Trophoblast cell (in vitro differentiated cells and primary cell): ENCODE measurements at regions not wholly inside any gene's neighbourhood (a gene's known extent, or its start where the extent isn't known, plus 50 kb on each side); places are given as distances from the start of the nearest gene placed in this dataset.

ENCODE experiments used
- DNase-seq, 2 donors: peaks; one replicate each; pipeline ENCODE4 v3.0.0-alpha.2; 2016
- H2AFZ ChIP-seq: 2 replicates; pipeline ENCODE4 v1.6.1; 2013; ENCODE audit warnings: low read length, moderate library complexity, mild to moderate bottlenecking; ENCODE audit not compliant: insufficient read depth, poor library complexity
- H2AK5ac ChIP-seq: 2 replicates; pipeline ENCODE4 v1.6.1; 2013; ENCODE audit warnings: mild to moderate bottlenecking, low read length
- H2BK120ac ChIP-seq: 2 replicates; pipeline ENCODE4 v1.6.1; 2013; ENCODE audit warnings: low read length, mild to moderate bottlenecking, moderate library complexity; ENCODE audit not compliant: insufficient read depth, poor library complexity
- H2BK12ac ChIP-seq: 2 replicates; pipeline ENCODE4 v1.6.1; 2013; ENCODE audit warnings: mild to moderate bottlenecking, low read length, moderate library complexity
- H2BK5ac ChIP-seq: 2 replicates; pipeline ENCODE4 v1.6.1; 2013; ENCODE audit warnings: low read length, low read depth, moderate library complexity, mild to moderate bottlenecking; ENCODE audit not compliant: poor library complexity
- H3K14ac ChIP-seq: 2 replicates; pipeline ENCODE4 v1.6.1; 2013; ENCODE audit warnings: mild to moderate bottlenecking, low read length
- H3K18ac ChIP-seq: 2 replicates; pipeline ENCODE4 v1.6.1; 2013; ENCODE audit warnings: mild to moderate bottlenecking, low read length
- H3K23ac ChIP-seq: 2 replicates; pipeline ENCODE4 v1.6.1; 2013; ENCODE audit warnings: low read length
- H3K27ac ChIP-seq: 2 replicates; pipeline ENCODE4 v1.5.1; 2013; ENCODE audit warnings: low read depth, mild to moderate bottlenecking, inconsistent platforms, low read length, moderate library complexity
- H3K27me3 ChIP-seq: 2 replicates; pipeline ENCODE4 v1.6.1; 2013; ENCODE audit warnings: inconsistent platforms, mild to moderate bottlenecking, low read length, moderate library complexity; ENCODE audit not compliant: insufficient read depth
- H3K36me3 ChIP-seq, 2 experiments: 1 replicate in 1 of 2; 2 replicates in 1 of 2; pipeline ENCODE4 v1.6.1; 2013; ENCODE audit warnings: low read length in 2 of 2, mild to moderate bottlenecking in 2 of 2, moderate library complexity in 1 of 2; ENCODE audit not compliant: insufficient read depth in 2 of 2, control insufficient read depth in 1 of 2
- H3K4ac ChIP-seq: 2 replicates; pipeline ENCODE4 v1.6.1; 2013; ENCODE audit warnings: low read depth, mild to moderate bottlenecking, low read length, moderate library complexity
- H3K4me1 ChIP-seq, 2 experiments: 1 replicate in 1 of 2; 2 replicates in 1 of 2; pipeline ENCODE4 v1.6.1; 2013; ENCODE audit warnings: low read length in 2 of 2, mild to moderate bottlenecking in 2 of 2, moderate library complexity in 1 of 2; ENCODE audit not compliant: insufficient read depth in 2 of 2, control insufficient read depth in 1 of 2
- H3K4me2 ChIP-seq: 2 replicates; pipeline ENCODE4 v1.6.1; 2013; ENCODE audit warnings: inconsistent platforms, mild to moderate bottlenecking, low read length, moderate library complexity
- H3K4me3 ChIP-seq: 2 replicates; pipeline ENCODE4 v1.5.1; 2013; ENCODE audit warnings: mild to moderate bottlenecking, low read depth, low read length, inconsistent platforms
- H3K79me1 ChIP-seq: one replicate; pipeline ENCODE4 v1.6.1; 2013; ENCODE audit warnings: low read length
- H3K79me2 ChIP-seq: 2 replicates; pipeline ENCODE4 v1.6.1; 2013; ENCODE audit warnings: low read length, mild to moderate bottlenecking; ENCODE audit not compliant: control insufficient read depth, insufficient read depth, poor library complexity
- H3K9ac ChIP-seq: 2 replicates; pipeline ENCODE4 v1.6.1; 2013; ENCODE audit warnings: mild to moderate bottlenecking, low read length
- H3K9me3 ChIP-seq: 2 replicates; pipeline ENCODE4 v1.6.1; 2013; ENCODE audit warnings: low read depth, mild to moderate bottlenecking, control low read depth, inconsistent platforms, low read length; ENCODE audit not compliant: insufficient read depth
- H4K12ac ChIP-seq: 2 replicates; pipeline ENCODE4 v1.6.1; 2013; ENCODE audit warnings: low read depth, mild to moderate bottlenecking, low read length, moderate library complexity
- H4K8ac ChIP-seq: 2 replicates; pipeline ENCODE4 v1.6.1; 2013; ENCODE audit warnings: low read depth, mild to moderate bottlenecking, low read length, moderate library complexity
- H4K91ac ChIP-seq: one replicate; pipeline ENCODE4 v1.6.1; 2013; ENCODE audit warnings: low read depth, mild to moderate bottlenecking, low read length, moderate library complexity
- WGBS: extraction: QIAGEN DNeasy Blood & Tissue Kit; methylation state at CpG from one replicate; pipeline ENCODE4 v1.1.7; 2013; ENCODE audit warnings: missing lambda C conversion rate; ENCODE audit not compliant: insufficient read length, insufficient coverage; ENCODE audit errors: extremely low coverage; 5-methylcytosine and 5-hydroxymethylcytosine counted together

DNA sequence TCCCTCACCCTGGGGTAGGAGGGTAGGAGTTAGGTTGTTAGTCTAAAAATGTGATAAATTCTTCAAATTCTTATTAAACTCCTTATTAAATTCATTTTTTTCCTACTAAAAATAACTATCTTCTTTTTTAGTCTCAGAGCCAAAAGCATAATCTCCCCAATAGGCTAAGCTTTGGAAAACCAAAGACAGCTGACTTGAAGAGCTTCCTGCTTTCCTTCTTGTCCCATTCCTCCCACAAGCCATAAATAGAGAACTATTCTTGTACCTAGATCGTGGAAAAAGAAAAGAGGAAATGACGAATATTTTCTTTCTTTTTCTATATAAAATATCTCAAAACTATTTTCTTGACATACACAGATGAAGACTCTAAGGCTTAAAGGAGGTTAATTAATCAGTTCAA, 486.9 kb downstream of the CDH8 start:
- Histone ChIP-seq H3K4me1 (no peaks in the 10 kb centered on the region), H3K27me3 (no peaks in the 10 kb centered on the region), H3K4me2 (no peak overlapping the region), H2AFZ (no peak overlapping the region), H3K18ac (no peak overlapping the region), H2BK120ac (no peak overlapping the region), H3K27ac (no peak overlapping the region), H2AK5ac (no peak overlapping the region), H3K23ac (no peak overlapping the region), H3K4ac (no peak overlapping the region), H3K9me3 (no peaks in the 10 kb centered on the region), H3K14ac (no peak overlapping the region), H2BK12ac (no peak overlapping the region), H4K12ac (no peak overlapping the region), H4K91ac (no peak overlapping the region), H4K8ac (no peak overlapping the region), H3K4me3 (no peak overlapping the region), H3K79me2 (no peaks in the 10 kb centered on the region), H3K9ac (no peak overlapping the region), H2BK5ac (no peak overlapping the region), H3K36me3 (no peaks in the 10 kb centered on the region), H3K79me1 (no peaks in the 10 kb centered on the region)
- DNase-seq: no peak
- whole genome bisulfite sequencing: no CpG with 5 or more reads among the region's 2 CpGs

DNA sequence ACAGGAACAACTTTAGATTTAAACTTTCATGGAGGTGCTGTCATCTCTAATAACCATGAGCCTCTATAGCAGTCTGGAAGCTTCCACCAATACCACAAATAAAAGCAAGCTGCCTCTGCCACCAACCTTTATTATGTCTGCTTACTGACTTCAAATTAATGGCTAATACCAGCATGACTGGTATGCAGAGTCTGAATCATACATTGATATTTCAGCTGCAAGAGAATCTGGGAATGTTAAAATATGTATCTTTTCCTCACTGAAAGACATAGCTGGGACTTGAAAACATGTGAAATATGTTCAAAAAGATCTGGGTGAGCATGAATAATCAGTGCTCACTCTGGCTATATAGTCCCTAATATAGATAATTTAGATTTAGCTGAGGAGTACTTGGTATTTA, 488.6 kb downstream of the CDH8 start:
- no peak overlapping the region for H3K4me2 ChIP-seq
- no peaks in the 10 kb centered on the region for H3K79me1 ChIP-seq
- H3K18ac ChIP-seq: no peak overlapping the region
- no peak overlapping the region for H3K4me3 ChIP-seq
- H2BK5ac ChIP-seq: no peak overlapping the region
- H3K36me3 ChIP-seq: no peaks in the 10 kb centered on the region
- no peaks in the 10 kb centered on the region for H3K27me3 ChIP-seq
- H2BK120ac ChIP-seq: no peak overlapping the region
- H2BK12ac ChIP-seq: no peak overlapping the region
- H3K23ac ChIP-seq: no peak overlapping the region
- H2AK5ac ChIP-seq: no peak overlapping the region
- no peaks in the 10 kb centered on the region for H3K9me3 ChIP-seq
- H4K8ac ChIP-seq: no peak overlapping the region
- H4K12ac ChIP-seq: no peak overlapping the region
- peak in 1 of 2 donors; percentile 38 for DNase-seq
- H3K4me1 ChIP-seq: no peaks in the 10 kb centered on the region
- H3K9ac ChIP-seq: no peak overlapping the region
- no peak overlapping the region for H3K4ac ChIP-seq
- no peak overlapping the region for H3K27ac ChIP-seq
- H3K79me2 ChIP-seq: no peaks in the 10 kb centered on the region
- no peak overlapping the region for H2AFZ ChIP-seq
- H3K14ac ChIP-seq: no peak overlapping the region
- no peak overlapping the region for H4K91ac ChIP-seq

DNA sequence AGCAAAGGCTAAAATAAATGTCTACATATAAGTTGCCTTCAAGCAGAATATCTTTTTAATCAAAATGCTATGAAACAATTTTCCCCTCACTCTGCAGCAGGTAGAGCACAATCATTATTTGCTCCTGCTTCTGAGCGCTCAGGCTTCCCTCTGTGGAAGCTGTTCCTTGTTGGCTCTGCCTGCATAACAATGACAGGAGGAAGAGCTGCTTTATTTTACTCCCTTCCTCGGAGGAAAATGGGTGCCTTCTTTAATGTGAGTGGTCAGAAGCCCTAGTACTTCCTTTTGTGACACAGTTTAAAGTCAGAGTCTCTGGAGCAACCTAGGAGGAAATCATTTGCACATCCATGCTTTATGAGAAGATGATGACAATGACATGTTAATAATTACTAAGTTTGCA, 492.1 kb downstream of the CDH8 start:
- no peak for DNase-seq
- Histone ChIP-seq H3K79me2 (no peaks in the 10 kb centered on the region), H2AFZ (no peak overlapping the region), H2BK5ac (no peak overlapping the region), H3K14ac (no peak overlapping the region), H3K9ac (no peak overlapping the region), H4K8ac (no peak overlapping the region), H4K12ac (no peak overlapping the region), H2BK12ac (no peak overlapping the region), H3K4me3 (no peak overlapping the region), H2BK120ac (no peak overlapping the region), H3K79me1 (no peaks in the 10 kb centered on the region), H3K9me3 (no peaks in the 10 kb centered on the region), H3K4me1 (no peaks in the 10 kb centered on the region), H3K4me2 (no peak overlapping the region), H2AK5ac (no peak overlapping the region), H3K18ac (no peak overlapping the region), H4K91ac (no peak overlapping the region), H3K36me3 (no peaks in the 10 kb centered on the region), H3K27ac (no peak overlapping the region), H3K23ac (no peak overlapping the region), H3K27me3 (no peaks in the 10 kb centered on the region), H3K4ac (no peak overlapping the region)
- WGBS: no CpG with 5 or more reads among the region's 2 CpGs

DNA sequence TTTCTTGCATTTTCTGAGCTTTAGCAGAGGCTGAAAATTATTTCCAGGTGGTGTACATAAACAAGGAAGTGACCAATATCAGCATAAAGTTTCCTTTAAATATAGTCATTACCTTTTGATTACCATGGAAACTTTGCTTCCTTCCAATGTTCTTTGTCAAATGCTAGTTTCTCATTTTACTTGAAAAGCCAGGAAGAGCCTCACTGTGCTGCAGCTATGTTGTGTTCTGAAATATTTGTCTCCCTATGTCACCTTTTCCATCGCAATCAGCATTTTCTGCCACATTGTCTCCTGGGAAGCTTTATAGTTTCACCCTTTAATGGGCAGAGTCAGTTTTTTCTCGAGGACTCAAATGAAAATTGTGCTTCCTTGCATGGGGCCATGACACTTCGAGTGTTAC, 496.0 kb downstream of the CDH8 start:
- Histone ChIP-seq H3K9me3 (no peaks in the 10 kb centered on the region), H3K27ac (no peak overlapping the region), H3K9ac (no peak overlapping the region), H4K12ac (no peak overlapping the region), H3K4me1 (no peaks in the 10 kb centered on the region), H4K8ac (no peak overlapping the region), H3K36me3 (no peaks in the 10 kb centered on the region), H3K79me2 (no peaks in the 10 kb centered on the region), H2AK5ac (no peak overlapping the region), H2AFZ (no peak overlapping the region), H2BK5ac (no peak overlapping the region), H2BK12ac (no peak overlapping the region), H3K4me3 (no peak overlapping the region), H4K91ac (no peak overlapping the region), H3K14ac (no peak overlapping the region), H3K18ac (no peak overlapping the region), H3K4me2 (no peak overlapping the region), H3K23ac (no peak overlapping the region), H3K79me1 (no peaks in the 10 kb centered on the region), H3K4ac (no peak overlapping the region), H3K27me3 (no peaks in the 10 kb centered on the region), H2BK120ac (no peak overlapping the region)
- DNase-seq: no peak
- no CpG with 5 or more reads among the region's 3 CpGs for WGBS

DNA sequence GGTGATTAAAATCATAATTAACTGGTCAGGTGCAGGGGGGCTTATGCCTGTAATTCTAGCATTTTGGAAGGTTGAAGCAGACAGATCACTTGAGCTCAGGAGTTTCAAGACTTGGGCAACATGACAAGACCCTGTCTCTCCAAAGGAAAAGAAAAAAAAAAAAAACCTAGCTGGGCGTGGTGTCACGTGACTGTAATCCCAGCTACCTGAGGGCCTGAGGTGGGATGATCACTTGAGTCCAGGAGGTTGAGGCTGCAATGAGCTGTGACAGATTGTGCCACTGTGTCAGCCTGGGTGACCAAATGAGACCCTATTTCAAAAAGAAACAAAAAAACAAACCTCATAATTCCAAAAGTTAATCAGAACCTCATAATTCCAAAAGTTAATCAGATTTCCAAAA, 505.5 kb downstream of the CDH8 start:
- H3K4me1 ChIP-seq: no peaks in the 10 kb centered on the region
- no peak overlapping the region for H2BK5ac ChIP-seq
- no peaks in the 10 kb centered on the region for H3K79me1 ChIP-seq
- WGBS: no CpG with 5 or more reads among the region's 2 CpGs
- no peak for DNase-seq
- H4K8ac ChIP-seq: no peak overlapping the region
- no peak overlapping the region for H4K91ac ChIP-seq
- H2BK12ac ChIP-seq: no peak overlapping the region
- no peaks in the 10 kb centered on the region for H3K36me3 ChIP-seq
- no peak overlapping the region for H3K4ac ChIP-seq
- H3K4me2 ChIP-seq: no peak overlapping the region
- no peak overlapping the region for H3K4me3 ChIP-seq
- H3K18ac ChIP-seq: no peak overlapping the region
- H3K14ac ChIP-seq: no peak overlapping the region
- no peak overlapping the region for H3K23ac ChIP-seq
- no peak overlapping the region for H3K9ac ChIP-seq
- H3K9me3 ChIP-seq: no peaks in the 10 kb centered on the region
- H2AFZ ChIP-seq: no peak overlapping the region
- H2AK5ac ChIP-seq: no peak overlapping the region
- no peak overlapping the region for H4K12ac ChIP-seq
- H2BK120ac ChIP-seq: no peak overlapping the region
- H3K79me2 ChIP-seq: no peaks in the 10 kb centered on the region
- H3K27me3 ChIP-seq: no peaks in the 10 kb centered on the region
- no peak overlapping the region for H3K27ac ChIP-seq
